C4-2B (cell line): ENCODE measurements at regions not wholly inside any gene's neighbourhood (a gene's known extent, or its start where the extent isn't known, plus 50 kb on each side); places are given as distances from the start of the nearest gene placed in this dataset.

Experiments used
- CTCF ChIP-seq: fragments of 450-650 bp; conservative IDR thresholded peaks from 2 replicates; pipeline ENCODE4 v1.5.1; 2017; ENCODE audit warnings: mild to moderate bottlenecking
- ZFX ChIP-seq: fragments of 450-650 bp; IDR thresholded peaks from 2 replicates; pipeline ENCODE4 v1.6.1; 2017

- TF ChIP-seq CTCF = no peak
- no peak for TF ChIP-seq ZFX
These were observed 109.7 kb upstream of the ALDH1A3 start for GRCh38 chr15:100769975-100770340.
